ENCODE measurements at regions not wholly inside any gene's neighbourhood (a gene's known extent, or its start where the extent isn't known, plus 50 kb on each side); places are given as distances from the start of the nearest gene placed in this dataset.
"Not testable (repeated sequence)": the region's sequence is repeated elsewhere in the genome, so short reads cannot be mapped to it uniquely, and the experiment has no call there.

- DNase-seq (ENCODE audit: low read depth in 2 of 2) = peak; percentile 20 to 32
- H3K4me3 ChIP-seq (replicated peaks in 1 of 2; ENCODE audit: low read depth in 2 of 2, low read length in 2 of 2) = no peak overlapping the region
- TF ChIP-seq CTCF (IDR thresholded peaks at IDR 0.05; ENCODE audit: low read depth, low read length) = no peak
These were observed 1048.6 kb upstream of the SEMA6A start for GRCh38 chr5:117623042-117623805.

- no peak for DNase-seq (ENCODE audit: low read depth in 2 of 2)
- H3K4me3 ChIP-seq (replicated peaks in 1 of 2; ENCODE audit: low read depth in 2 of 2, low read length in 2 of 2) = no peak overlapping the region
- no peak for TF ChIP-seq CTCF (IDR thresholded peaks at IDR 0.05; ENCODE audit: low read depth, low read length)
These were observed 1047.3 kb upstream of the SEMA6A start for GRCh38 chr5:117621921-117622320.

- no peak overlapping the region for H3K4me3 ChIP-seq (replicated peaks in 1 of 2; ENCODE audit: low read depth in 2 of 2, low read length in 2 of 2)
- DNase-seq (ENCODE audit: low read depth in 2 of 2) = no peak
- no peak for TF ChIP-seq CTCF (IDR thresholded peaks at IDR 0.05; ENCODE audit: low read depth, low read length)
These were observed 1040.6 kb upstream of the SEMA6A start for GRCh38 chr5:117615226-117615625.

GRCh38 chr5:117614408-117614807 is 1039.8 kb upstream of the SEMA6A start:
- no peak overlapping the region for H3K4me3 ChIP-seq (replicated peaks in 1 of 2; ENCODE audit: low read depth in 2 of 2, low read length in 2 of 2)
- TF ChIP-seq CTCF (IDR thresholded peaks at IDR 0.05; ENCODE audit: low read depth, low read length) = no peak
- DNase-seq (ENCODE audit: low read depth in 2 of 2) = no peak

- H3K4me3 ChIP-seq (replicated peaks in 1 of 2; ENCODE audit: low read depth in 2 of 2, low read length in 2 of 2) = no peak overlapping the region
- TF ChIP-seq CTCF (IDR thresholded peaks at IDR 0.05; ENCODE audit: low read depth, low read length) = no peak
- DNase-seq (ENCODE audit: low read depth in 2 of 2) = no peak
These were observed 1030.2 kb upstream of the SEMA6A start for GRCh38 chr5:117604845-117605244.

- not testable (repeated sequence) for DNase-seq (ENCODE audit: low read depth in 2 of 2); H3K4me3 ChIP-seq (replicated peaks in 1 of 2; ENCODE audit: low read depth in 2 of 2, low read length in 2 of 2)
These were observed 1025.2 kb upstream of the SEMA6A start for GRCh38 chr5:117599811-117600210.

- TF ChIP-seq CTCF (IDR thresholded peaks at IDR 0.05; ENCODE audit: low read depth, low read length) = no peak
- peak; percentile 78 to 87 for DNase-seq (ENCODE audit: low read depth in 2 of 2)
- no peak overlapping the region for H3K4me3 ChIP-seq (replicated peaks in 1 of 2; ENCODE audit: low read depth in 2 of 2, low read length in 2 of 2)
These were observed 1019.5 kb upstream of the SEMA6A start for GRCh38 chr5:117594166-117594565.
